IMR-90 (cell line): ENCODE measurements at regions not wholly inside any gene's neighbourhood (a gene's known extent, or its start where the extent isn't known, plus 50 kb on each side); places are given as distances from the start of the nearest gene placed in this dataset.

ENCODE experiments used
- ATAC-seq: fragments of 200-7000 bp; cut with Tn5 transposase; 2 replicates; pipeline ENCODE4 v1.9.1; 2020; ENCODE audit warnings: low read depth, mild to moderate bottlenecking, moderate library complexity
- BruUV-seq: library from RNA; stranded (reverse); fragments of 400-500 nt; replicated peaks from 2 replicates; lab custom pipeline; 2021; lab: Mats Ljungman, UMichigan
- CTCF ChIA-PET: fragments of 300-600 bp; formaldehyde crosslinking; extraction: SDS; loops from one replicate; lab custom pipeline; 2021; ENCODE audit warnings: antibody characterized with exemption; lab: Yijun Ruan, JAX
- POLR2A ChIA-PET: fragments of 300-600 bp; sonication (Branson Sonifier 250); formaldehyde crosslinking; loops from one replicate; lab custom pipeline; 2022; ENCODE audit warnings: antibody characterized with exemption; ENCODE audit not compliant: unreplicated experiment; lab: Charles Lee
- DNase-seq: peaks from one replicate; pipeline ENCODE4 v3.0.0; 2013
- H2AFZ ChIP-seq: replicated peaks from 2 replicates; pipeline ENCODE3; 2013; ENCODE audit warnings: low read length, mild to moderate bottlenecking; ENCODE audit not compliant: poor library complexity
- H2AK5ac ChIP-seq: 2 replicates; pipeline ENCODE4 v1.6.1; 2013; ENCODE audit warnings: low read depth, low read length, inconsistent platforms
- H2AK9ac ChIP-seq: replicated peaks from 2 replicates; pipeline ENCODE3; 2013; ENCODE audit warnings: mild to moderate bottlenecking, low read depth, low read length, moderate library complexity; ENCODE audit not compliant: poor library complexity
- H2BK120ac ChIP-seq: 2 replicates; pipeline ENCODE4 v1.6.1; 2013; ENCODE audit warnings: low read depth, low read length, inconsistent platforms
- H2BK15ac ChIP-seq: 3 replicates; pipeline ENCODE4 v1.6.1; 2013; ENCODE audit warnings: low read depth, low read length, inconsistent platforms
- H2BK20ac ChIP-seq: 2 replicates; pipeline ENCODE4 v1.6.1; 2013; ENCODE audit warnings: low read depth, mild to moderate bottlenecking, inconsistent platforms, low read length, moderate library complexity
- H2BK5ac ChIP-seq: 2 replicates; pipeline ENCODE4 v1.6.1; 2013; ENCODE audit warnings: mild to moderate bottlenecking, low read depth, low read length, inconsistent platforms; ENCODE audit not compliant: poor library complexity, severe bottlenecking
- H3K14ac ChIP-seq: replicated peaks from 2 replicates; pipeline ENCODE4 v1.6.1; 2013; ENCODE audit warnings: low read depth, low read length, inconsistent platforms
- H3K18ac ChIP-seq: 2 replicates; pipeline ENCODE4 v1.6.1; 2013; ENCODE audit warnings: low read depth, low read length, control low read depth
- H3K23ac ChIP-seq: 2 replicates; pipeline ENCODE4 v1.6.1; 2013; ENCODE audit warnings: low read depth, low read length, inconsistent platforms
- H3K27ac ChIP-seq: 2 replicates; pipeline ENCODE4 v1.5.1; 2013; ENCODE audit warnings: mild to moderate bottlenecking, control low read depth, low read length; ENCODE audit not compliant: insufficient read depth
- H3K27me3 ChIP-seq: 2 replicates; pipeline ENCODE4 v1.6.1; 2013; ENCODE audit warnings: low read length; ENCODE audit not compliant: control insufficient read depth, insufficient read depth
- H3K36me3 ChIP-seq: 2 replicates; pipeline ENCODE4 v1.6.1; 2013; ENCODE audit warnings: low read length, mixed read lengths; ENCODE audit not compliant: control insufficient read depth, insufficient read depth
- H3K4ac ChIP-seq: 2 replicates; pipeline ENCODE4 v1.6.1; 2013; ENCODE audit warnings: low read depth, low read length, inconsistent platforms
- H3K4me1 ChIP-seq: 2 replicates; pipeline ENCODE4 v1.6.1; 2013; ENCODE audit warnings: low read length, mixed read lengths; ENCODE audit not compliant: control insufficient read depth, insufficient read depth
- H3K4me2 ChIP-seq: 2 replicates; pipeline ENCODE4 v1.6.1; 2013; ENCODE audit warnings: low read depth, mild to moderate bottlenecking, control low read depth, low read length, moderate library complexity
- H3K4me3 ChIP-seq: 2 replicates; pipeline ENCODE4 v1.5.1; 2013; ENCODE audit warnings: low read depth, mild to moderate bottlenecking, control low read depth, low read length, moderate library complexity; ENCODE audit not compliant: insufficient read depth
- H3K56ac ChIP-seq: 2 replicates; pipeline ENCODE4 v1.6.1; 2013; ENCODE audit warnings: low read length, inconsistent platforms; ENCODE audit not compliant: insufficient read depth; ENCODE audit errors: extremely low read depth
- H3K79me1 ChIP-seq, 2 experiments: 2 replicates each; pipeline ENCODE4 v1.6.1; 2013; ENCODE audit warnings: low read length in 2 of 2, inconsistent platforms in 1 of 2, low read depth in 1 of 2
- H3K9ac ChIP-seq: 2 replicates; pipeline ENCODE4 v1.6.1; 2013; ENCODE audit warnings: low read depth, low read length, control low read depth
- H3K9me1 ChIP-seq: 2 replicates; pipeline ENCODE4 v1.6.1; 2013; ENCODE audit warnings: low read length, inconsistent platforms; ENCODE audit not compliant: insufficient read depth
- H3K9me3 ChIP-seq: 2 replicates; pipeline ENCODE4 v1.6.1; 2013; ENCODE audit warnings: low read length; ENCODE audit not compliant: control insufficient read depth, insufficient read depth
- H4K20me1 ChIP-seq: 2 replicates; pipeline ENCODE4 v1.6.1; 2013; ENCODE audit warnings: low read length, inconsistent platforms; ENCODE audit not compliant: insufficient read depth
- H4K5ac ChIP-seq: 2 replicates; pipeline ENCODE4 v1.6.1; 2013; ENCODE audit warnings: mild to moderate bottlenecking, low read depth, low read length, control low read depth
- H4K8ac ChIP-seq, 2 experiments: 2 replicates each; pipeline ENCODE4 v1.6.1; 2013; ENCODE audit warnings: low read depth in 2 of 2, low read length in 2 of 2, control low read depth in 1 of 2, inconsistent platforms in 1 of 2
- H4K91ac ChIP-seq: 2 replicates; pipeline ENCODE4 v1.6.1; 2013; ENCODE audit warnings: low read depth, low read length, inconsistent platforms; ENCODE audit not compliant: insufficient read depth
- CEBPB ChIP-seq: IDR thresholded peaks from 2 replicates; pipeline ENCODE4 v1.6.1; 2012; ENCODE audit warnings: low read depth, low read length, improper control_type of control experiment
- CHD1 ChIP-seq: IDR thresholded peaks from 2 replicates; pipeline ENCODE4 v1.6.1; 2012; ENCODE audit warnings: low read depth, low read length, improper control_type of control experiment
- MAFK ChIP-seq: IDR thresholded peaks from 2 replicates; pipeline ENCODE4 v1.6.1; 2012; ENCODE audit warnings: low read depth, low read length, improper control_type of control experiment
- WGBS, 2 experiments: methylation state at CpG; one replicate each; pipeline versions ENCODE4 v1.1.5 to v1.1.7; 2013; ENCODE audit warnings: missing lambda C conversion rate in 2 of 2; ENCODE audit not compliant: insufficient read length in 1 of 2; ENCODE audit errors: extremely low coverage in 2 of 2; 5-methylcytosine and 5-hydroxymethylcytosine counted together
- dilution Hi-C: fragments of 300-500 bp; cut with HindIII; formaldehyde crosslinking; loops from one replicate; pipeline ENCODE4 v1.14.3; 2018; ENCODE audit warnings: low sequenced_read_pairs; ENCODE audit not compliant: unreplicated experiment
- in situ Hi-C: fragments of 300-500 bp; cut with MboI; formaldehyde crosslinking; loops from 3 replicates; pipeline ENCODE4 v1.14.3; 2019; ENCODE audit warnings: low sequenced_read_pairs, inconsistent platforms, mixed read lengths
- intact Hi-C: fragments of 100-400 bp; cut with micrococcal nuclease; formaldehyde crosslinking; loops from 2 replicates; pipeline ENCODE4 v1.10.0; 2022

DNA sequence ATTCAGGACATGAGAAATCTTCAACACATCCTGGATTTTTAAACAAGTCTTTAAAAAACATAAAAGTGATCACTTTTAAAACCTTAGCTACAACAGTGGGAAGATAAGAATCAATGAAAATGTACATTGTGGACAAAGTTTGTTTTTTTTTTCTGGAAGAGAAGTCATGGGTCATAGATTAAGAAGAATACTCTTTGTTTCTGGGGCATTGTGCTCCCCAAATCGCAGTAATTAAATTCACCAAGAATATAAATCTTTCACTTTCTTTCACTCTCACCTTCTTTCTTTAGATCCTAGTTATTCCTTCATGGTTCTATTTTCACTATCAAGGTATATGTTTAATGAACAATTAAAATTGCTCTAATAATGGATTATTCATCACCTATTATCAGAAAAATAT is 132.6 kb upstream of the PGR start:
- Histone ChIP-seq H2AFZ (no peak overlapping the region), H2AK9ac (no peak overlapping the region), H3K9me3 (no peaks in the 10 kb centered on the region), H2BK20ac (no peak overlapping the region), H3K18ac (no peak overlapping the region), H4K5ac (no peak overlapping the region), H3K4me2 (no peak overlapping the region), H3K4ac (no peak overlapping the region), H3K23ac (no peak overlapping the region), H2AK5ac (no peak overlapping the region), H3K4me1 (no peaks in the 10 kb centered on the region), H3K56ac (no peak overlapping the region), H3K27ac (no peak overlapping the region), H3K14ac (no peak overlapping the region), H4K8ac (no peak overlapping the region), H4K91ac (no peak overlapping the region), H3K9me1 (no peaks in the 10 kb centered on the region), H3K27me3 (no peaks in the 10 kb centered on the region), H3K9ac (no peak overlapping the region), H2BK15ac (no peak overlapping the region), H2BK5ac (no peak overlapping the region), H3K79me1 (no peaks in the 10 kb centered on the region), H2BK120ac (no peak overlapping the region), H3K36me3 (no peaks in the 10 kb centered on the region), H4K20me1 (no peaks in the 10 kb centered on the region), H3K4me3 (no peak overlapping the region)
- intact Hi-C loops (no loop called here), dilution Hi-C loops (no loop called here), in situ Hi-C loops (no loop called here)
- no peak for ATAC-seq
- TF ChIP-seq CHD1, result no peak
- no peak for TF ChIP-seq CEBPB
- no peak for TF ChIP-seq MAFK
- no CpG with 5 or more reads among the region's 1 CpG for WGBS, 2 experiments
- POLR2A ChIA-PET, result no interaction called here
- BruUV-seq, result no TSS peak
- no peak for DNase-seq
- CTCF ChIA-PET, result no interaction called here
